Naive thymus-derived CD4-positive, alpha-beta T cell (primary cell): ENCODE measurements at regions not wholly inside any gene's neighbourhood (a gene's known extent, or its start where the extent isn't known, plus 50 kb on each side); places are given as distances from the start of the nearest gene placed in this dataset.
"Not testable (repeated sequence)": the region's sequence is repeated elsewhere in the genome, so short reads cannot be mapped to it uniquely, and the experiment has no call there.

Experiments
- ATAC-seq: fragments of 150-1000 bp; cut with Tn5 transposase; 2 replicates; pipeline ENCODE4 v1.10.0; 2021; ENCODE audit warnings: mild to moderate bottlenecking, moderate library complexity
- CTCF ChIA-PET: fragments of 350-600 bp; sonication (Branson Sonifier 250); formaldehyde crosslinking; loops from one replicate; lab custom pipeline; 2021; ENCODE audit warnings: antibody characterized with exemption; lab: Charles Lee
- POLR2A ChIA-PET: fragments of 350-600 bp; sonication (Branson Sonifier 250); formaldehyde crosslinking; loops from one replicate; lab custom pipeline; 2021; ENCODE audit warnings: antibody characterized with exemption, inconsistent platforms; lab: Charles Lee
- DNase-seq, 9 donors: peaks; one replicate each; pipeline versions ENCODE4 v3.0.0 to v3.0.0-alpha.2; 2020 to 2022; ENCODE audit warnings: mixed read lengths in 1 of 9
- H3K27ac ChIP-seq: one replicate; pipeline ENCODE4 v1.7.0; 2013; ENCODE audit warnings: mild to moderate bottlenecking, low read depth, low read length, moderate library complexity
- H3K27me3 ChIP-seq, 2 donors: one replicate each; pipeline ENCODE4 v1.7.0; 2013; ENCODE audit warnings: low read length in 2 of 2, mild to moderate bottlenecking in 2 of 2, moderate library complexity in 2 of 2; ENCODE audit not compliant: control insufficient read depth in 2 of 2, insufficient read depth in 2 of 2
- H3K36me3 ChIP-seq, 3 experiments: 1 replicate in 2 of 3; 2 replicates in 1 of 3; pipeline ENCODE4 v1.7.0; 2013; ENCODE audit warnings: low read length in 3 of 3, mild to moderate bottlenecking in 3 of 3, moderate library complexity in 1 of 3; ENCODE audit not compliant: insufficient read depth in 3 of 3, control insufficient read depth in 2 of 3
- H3K4me1 ChIP-seq, 2 donors: one replicate each; pipeline ENCODE4 v1.7.0; 2013; ENCODE audit warnings: low read length in 2 of 2, mild to moderate bottlenecking in 2 of 2, moderate library complexity in 1 of 2; ENCODE audit not compliant: control insufficient read depth in 2 of 2, insufficient read depth in 2 of 2
- H3K4me3 ChIP-seq: 2 replicates; pipeline ENCODE4 v1.7.0; 2013; ENCODE audit warnings: mild to moderate bottlenecking, low read length
- H3K9me3 ChIP-seq, 3 experiments: 1 replicate in 2 of 3; 2 replicates in 1 of 3; pipeline ENCODE4 v1.7.0; 2013; ENCODE audit warnings: low read length in 3 of 3; ENCODE audit not compliant: control insufficient read depth in 2 of 3
- H3K27ac Mint-ChIP-seq, 9 donors: one replicate each; pipeline ENCODE4 v1.8.0; 2020 to 2022; ENCODE audit warnings: mixed read lengths in 9 of 9, mild to moderate bottlenecking in 8 of 9, moderate library complexity in 5 of 9, inconsistent platforms in 2 of 9
- H3K27me3 Mint-ChIP-seq, 5 donors: one replicate each; pipeline ENCODE4 v1.8.0; 2021 to 2022; ENCODE audit warnings: mixed read lengths in 5 of 5, mild to moderate bottlenecking in 1 of 5
- H3K36me3 Mint-ChIP-seq, 5 donors: one replicate each; pipeline ENCODE4 v1.8.0; 2020 to 2022; ENCODE audit warnings: mixed read lengths in 5 of 5, mild to moderate bottlenecking in 3 of 5, inconsistent platforms in 1 of 5
- H3K4me1 Mint-ChIP-seq, 7 donors: one replicate each; pipeline ENCODE4 v1.8.0; 2020 to 2022; ENCODE audit warnings: mixed read lengths in 7 of 7, mild to moderate bottlenecking in 3 of 7, inconsistent platforms in 1 of 7
- H3K4me3 Mint-ChIP-seq, 10 donors: one replicate each; pipeline ENCODE4 v1.8.0; 2020 to 2022; ENCODE audit warnings: mild to moderate bottlenecking in 10 of 10, mixed read lengths in 10 of 10, moderate library complexity in 6 of 10, inconsistent platforms in 2 of 10
- H3K9me3 Mint-ChIP-seq, 11 donors: one replicate each; pipeline ENCODE4 v1.8.0; 2020 to 2022; ENCODE audit warnings: mixed read lengths in 11 of 11, mild to moderate bottlenecking in 4 of 11, inconsistent platforms in 1 of 11, moderate library complexity in 1 of 11
- intact Hi-C, 2 donors: fragments of 100-400 bp; cut with micrococcal nuclease; formaldehyde crosslinking; loops; one replicate each; pipeline ENCODE4 v1.15.1; 2023

- H3K36me3 ChIP-seq, H3K4me1 ChIP-seq, H3K27me3 Mint-ChIP-seq, H3K27ac ChIP-seq, POLR2A ChIA-PET, H3K9me3 Mint-ChIP-seq, intact Hi-C loops, DNase-seq, H3K9me3 ChIP-seq, H3K27ac Mint-ChIP-seq, H3K36me3 Mint-ChIP-seq, H3K4me3 Mint-ChIP-seq, H3K27me3 ChIP-seq, H3K4me1 Mint-ChIP-seq, CTCF ChIA-PET, H3K4me3 ChIP-seq, ATAC-seq: not testable (repeated sequence)
Observed at GRCh38 chr4:131883181-131883580, 1265.9 kb upstream of the PCDH10 start.

- H3K4me1 Mint-ChIP-seq, CTCF ChIA-PET, H3K36me3 ChIP-seq, H3K27ac Mint-ChIP-seq, H3K36me3 Mint-ChIP-seq, ATAC-seq, H3K27me3 Mint-ChIP-seq, H3K4me1 ChIP-seq, H3K9me3 ChIP-seq, DNase-seq, H3K4me3 ChIP-seq, H3K4me3 Mint-ChIP-seq, intact Hi-C loops, H3K27ac ChIP-seq, H3K9me3 Mint-ChIP-seq, POLR2A ChIA-PET, H3K27me3 ChIP-seq: not testable (repeated sequence)
Observed at GRCh38 chr4:131925662-131926061, 1223.4 kb upstream of the PCDH10 start.

GRCh38 chr4:131967646-131968045 is 1181.4 kb upstream of the PCDH10 start:
- intact Hi-C loops, ATAC-seq: not testable (repeated sequence)

GRCh38 chr4:131974730-131975129 is 1174.4 kb upstream of the PCDH10 start:
- Histone ChIP-seq H3K4me3 (no peak overlapping the region), H3K9me3 (peaks cover 0 to 10% (median 0%) of the 10 kb centered on the region in 3 experiments), H3K27ac (no peak overlapping the region), H3K27me3 (no peaks in the 10 kb centered on the region), H3K36me3 (no peaks in the 10 kb centered on the region), H3K4me1 (no peaks in the 10 kb centered on the region)
- H3K36me3 Mint-ChIP-seq = peaks cover 0 to 2% (median 0%) of the 10 kb centered on the region in 5 donors
- H3K4me1 Mint-ChIP-seq = peaks cover 0 to 3% (median 0%) of the 10 kb centered on the region in 7 donors
- H3K4me3 Mint-ChIP-seq = peak overlapping the region in 9 of 10 donors; percentile 29 to 92 (median 70)
- no peak for ATAC-seq
- DNase-seq = no peak
- ChIA-PET POLR2A (no interaction called here), CTCF (no interaction called here)
- peaks cover 0 to 22% (median 16%) of the 10 kb centered on the region in 11 donors for H3K9me3 Mint-ChIP-seq
- H3K27me3 Mint-ChIP-seq = no peaks in the 10 kb centered on the region
- H3K27ac Mint-ChIP-seq = peak overlapping the region in 1 of 9 donors; percentile 60
- intact Hi-C loops = no loop called here

More at GRCh38 chr4:131967646-131968045, 1181.4 kb upstream of the PCDH10 start:
- H3K36me3 ChIP-seq, H3K27ac Mint-ChIP-seq, H3K4me1 ChIP-seq, H3K4me3 Mint-ChIP-seq, H3K4me3 ChIP-seq, DNase-seq, H3K9me3 ChIP-seq, CTCF ChIA-PET, H3K9me3 Mint-ChIP-seq, H3K27ac ChIP-seq, POLR2A ChIA-PET, H3K27me3 ChIP-seq, H3K27me3 Mint-ChIP-seq, H3K36me3 Mint-ChIP-seq, H3K4me1 Mint-ChIP-seq: not testable (repeated sequence)

- H3K36me3 Mint-ChIP-seq, ATAC-seq, H3K27ac ChIP-seq, POLR2A ChIA-PET, H3K4me3 ChIP-seq, H3K27me3 ChIP-seq, intact Hi-C loops, H3K27me3 Mint-ChIP-seq, H3K36me3 ChIP-seq, CTCF ChIA-PET, H3K4me1 Mint-ChIP-seq, H3K4me1 ChIP-seq: not testable (repeated sequence)
- DNase-seq = peak in 1 of 9 donors; percentile 0
- Mint-ChIP-seq H3K9me3 (peaks cover 0 to 22% (median 17%) of the 10 kb centered on the region in 11 donors), H3K4me3 (peak overlapping the region; percentile 34 to 92 (median 67)), H3K27ac (peak overlapping the region in 4 of 9 donors; percentile 49 to 73 (median 70))
- peaks cover 0 to 10% (median 0%) of the 10 kb centered on the region in 3 experiments for H3K9me3 ChIP-seq
Observed at GRCh38 chr4:131975276-131976132, 1173.6 kb upstream of the PCDH10 start.

GRCh38 chr4:131976133-131977002 is 1172.7 kb upstream of the PCDH10 start:
- DNase-seq = peak in 4 of 9 donors; percentile 12 to 46 (median 14)
- H3K36me3 ChIP-seq, H3K36me3 Mint-ChIP-seq, POLR2A ChIA-PET, H3K27me3 Mint-ChIP-seq, H3K4me3 ChIP-seq, H3K27me3 ChIP-seq, H3K4me1 Mint-ChIP-seq, CTCF ChIA-PET, H3K27ac ChIP-seq, ATAC-seq, intact Hi-C loops, H3K4me1 ChIP-seq: not testable (repeated sequence)
- H3K27ac Mint-ChIP-seq = peak overlapping the region in 2 of 9 donors; percentile 68 to 71
- peaks cover 0 to 10% (median 0%) of the 10 kb centered on the region in 3 experiments for H3K9me3 ChIP-seq
- H3K4me3 Mint-ChIP-seq = peak overlapping the region in 9 of 10 donors; percentile 34 to 92 (median 70)
- peaks cover 0 to 27% (median 18%) of the 10 kb centered on the region in 11 donors for H3K9me3 Mint-ChIP-seq
